GM23338 (cell line): ENCODE measurements at regions not wholly inside any gene's neighbourhood (a gene's known extent, or its start where the extent isn't known, plus 50 kb on each side); places are given as distances from the start of the nearest gene placed in this dataset.

ENCODE experiments used
- ATAC-seq: fragments of 200-7000 bp; cut with Tn5 transposase; 3 replicates; pipeline ENCODE4 v1.9.1; 2020
- DNase-seq: peaks from one replicate; pipeline ENCODE4 v3.0.0-alpha.2; 2015; ENCODE audit warnings: low spot score
- H2AFZ ChIP-seq: fragments of 200-600 bp; sonication (generic); 2 replicates; pipeline ENCODE4 v1.8.0; 2016; ENCODE audit warnings: antibody characterized with exemption, mild to moderate bottlenecking, moderate library complexity
- H3F3A ChIP-seq: fragments of 200-600 bp; sonication (generic); replicated peaks from 2 replicates; pipeline ENCODE4 v1.8.0; 2017; ENCODE audit warnings: antibody characterized with exemption, mixed run types, low read depth
- H3K27ac ChIP-seq: fragments of 200-600 bp; sonication (generic); 2 replicates; pipeline ENCODE4 v1.6.1; 2016; ENCODE audit warnings: low read depth
- H3K27me3 ChIP-seq: fragments of 200-600 bp; sonication (generic); 2 replicates; pipeline ENCODE4 v1.8.0; 2016; ENCODE audit warnings: mild to moderate bottlenecking, mixed run types, moderate library complexity; ENCODE audit not compliant: insufficient read depth
- H3K36me3 ChIP-seq: fragments of 200-600 bp; sonication (generic); 2 replicates; pipeline ENCODE4 v1.8.0; 2016; ENCODE audit warnings: mild to moderate bottlenecking; ENCODE audit not compliant: insufficient read depth
- H3K4me1 ChIP-seq: fragments of 200-600 bp; sonication (generic); 2 replicates; pipeline ENCODE4 v1.8.0; 2016; ENCODE audit warnings: mild to moderate bottlenecking, moderate library complexity; ENCODE audit not compliant: insufficient read depth
- H3K4me2 ChIP-seq: fragments of 200-600 bp; sonication (generic); 2 replicates; pipeline ENCODE4 v1.7.1; 2017; ENCODE audit warnings: mixed run types
- H3K4me3 ChIP-seq: fragments of 200-600 bp; sonication (generic); 2 replicates; pipeline ENCODE4 v1.6.1; 2016; ENCODE audit warnings: mixed run types
- H3K79me2 ChIP-seq: fragments of 200-600 bp; sonication (generic); replicated peaks from 2 replicates; pipeline ENCODE4 v1.8.0; 2017; ENCODE audit warnings: mild to moderate bottlenecking; ENCODE audit not compliant: insufficient read depth
- H3K9me2 ChIP-seq: fragments of 200-600 bp; sonication (generic); 2 replicates; pipeline ENCODE4 v1.8.0; 2017; ENCODE audit not compliant: insufficient read depth
- H4K20me1 ChIP-seq: fragments of 200-600 bp; sonication (generic); replicated peaks from 2 replicates; pipeline ENCODE4 v1.8.0; 2017; ENCODE audit warnings: mild to moderate bottlenecking; ENCODE audit not compliant: insufficient read depth
- H3K27ac Mint-ChIP-seq: 2 replicates; pipeline ENCODE4 v1.8.0; 2020; ENCODE audit warnings: inconsistent platforms, mild to moderate bottlenecking, moderate library complexity, mixed read lengths
- H3K27me3 Mint-ChIP-seq: 3 replicates; pipeline ENCODE4 v1.8.0; 2022; ENCODE audit warnings: low read depth, mild to moderate bottlenecking, moderate library complexity, mixed read lengths, inconsistent platforms; ENCODE audit not compliant: insufficient read depth, poor library complexity
- H3K36me3 Mint-ChIP-seq: 3 replicates; pipeline ENCODE4 v1.8.0; 2021; ENCODE audit warnings: low read depth, mild to moderate bottlenecking, inconsistent platforms, moderate library complexity, mixed read lengths
- H3K4me1 Mint-ChIP-seq: 3 replicates; pipeline ENCODE4 v1.8.0; 2020; ENCODE audit warnings: mild to moderate bottlenecking, inconsistent platforms, mixed read lengths
- H3K4me3 Mint-ChIP-seq: 3 replicates; pipeline ENCODE4 v1.8.0; 2021; ENCODE audit warnings: moderate library complexity, mild to moderate bottlenecking, inconsistent platforms, mixed read lengths
- H3K9me3 Mint-ChIP-seq: 3 replicates; pipeline ENCODE4 v1.8.0; 2020; ENCODE audit warnings: moderate library complexity, mild to moderate bottlenecking, inconsistent platforms, mixed read lengths
- CREB1 ChIP-seq: fragments of 250-450 bp; sonication (Bioruptor Pico); IDR thresholded peaks from 2 replicates; pipeline ENCODE4 v1.5.0; 2020; ENCODE audit warnings: low read depth, mild to moderate bottlenecking, moderate library complexity
- EZH2 ChIP-seq: fragments of 200-600 bp; sonication (generic); IDR thresholded peaks from one replicate; pipeline ENCODE4 v1.8.0; 2017; ENCODE audit warnings: antibody characterized with exemption, mild to moderate bottlenecking, low read depth; ENCODE audit not compliant: unreplicated experiment
- EZH2phosphoT487 ChIP-seq: fragments of 200-600 bp; sonication (generic); IDR thresholded peaks from one replicate; pipeline ENCODE4 v1.8.1; 2018; ENCODE audit warnings: antibody characterized with exemption; ENCODE audit not compliant: unreplicated experiment
- JUNB ChIP-seq: IDR thresholded peaks from one replicate; pipeline ENCODE4 v1.6.1; 2016; ENCODE audit warnings: antibody characterized with exemption; ENCODE audit not compliant: unreplicated experiment
- NANOG ChIP-seq: IDR thresholded peaks from 2 replicates; pipeline ENCODE4 v1.6.1; 2016; ENCODE audit warnings: antibody characterized with exemption, borderline replicate concordance
- POLR2AphosphoS5 ChIP-seq: IDR thresholded peaks from 2 replicates; pipeline ENCODE4 v1.6.1; 2016; ENCODE audit warnings: antibody characterized with exemption, low read depth
- STAT1 ChIP-seq: IDR thresholded peaks from one replicate; pipeline ENCODE4 v1.6.1; 2016; ENCODE audit warnings: antibody characterized with exemption; ENCODE audit not compliant: unreplicated experiment
- ZNF114 ChIP-seq: fragments of 250-450 bp; sonication (Bioruptor Pico); IDR thresholded peaks from 2 replicates; pipeline ENCODE4 v1.5.0; 2020; ENCODE audit warnings: mild to moderate bottlenecking, moderate library complexity
- ZNF331 ChIP-seq: fragments of 250-450 bp; sonication (Bioruptor Pico); IDR thresholded peaks from 2 replicates; pipeline ENCODE4 v1.5.0; 2020; ENCODE audit warnings: low read depth, mild to moderate bottlenecking, moderate library complexity
- TF ChIP-seq, protein P1 (sequence below): IDR thresholded peaks from one replicate; pipeline ENCODE4 v1.6.1; 2018; ENCODE audit warnings: antibody characterized with exemption; ENCODE audit not compliant: unreplicated experiment
- TF ChIP-seq, protein P2 (sequence below): IDR thresholded peaks from 2 replicates; pipeline ENCODE4 v1.6.1; 2016; ENCODE audit warnings: antibody characterized with exemption
- TF ChIP-seq, protein P3 (sequence below), 2 experiments: fragments of 200-600 bp in 1 of 2; sonication (generic) in 1 of 2; conservative IDR thresholded peaks; 2 replicates each; pipeline versions ENCODE4 v1.5.1 to v1.6.1; 2016 to 2017; ENCODE audit warnings: antibody characterized with exemption in 2 of 2, low read depth in 2 of 2, mild to moderate bottlenecking in 2 of 2, moderate library complexity in 1 of 2
- TF ChIP-seq, protein P4 (sequence below): fragments of 250-450 bp; sonication (Bioruptor Pico); IDR thresholded peaks from 2 replicates; pipeline ENCODE4 v1.5.0; 2020; ENCODE audit warnings: mild to moderate bottlenecking, moderate library complexity

DNA sequence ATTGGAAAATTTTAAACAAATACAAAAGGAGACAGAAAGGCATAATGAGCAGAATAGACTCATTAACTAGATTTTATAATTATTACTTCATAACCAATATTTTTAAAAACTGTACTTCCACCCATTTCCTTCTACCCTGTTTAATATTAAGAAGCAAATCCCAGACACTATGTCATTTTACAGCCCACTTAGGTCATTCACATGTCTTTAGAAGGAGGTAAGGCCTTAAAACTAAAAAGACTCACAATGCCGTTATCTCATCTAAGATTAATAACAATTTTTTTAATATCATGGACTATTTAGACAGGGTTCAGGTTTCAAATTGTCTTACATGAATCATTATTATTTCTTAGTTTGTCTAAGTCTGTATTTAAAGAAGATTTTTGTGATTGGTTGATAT lies 217.2 kb downstream of the NFKBIZ start:
- Histone ChIP-seq H4K20me1 (no peaks in the 10 kb centered on the region), H2AFZ (no peak overlapping the region), H3K27ac (no peak overlapping the region), H3K27me3 (no peaks in the 10 kb centered on the region), H3K79me2 (no peaks in the 10 kb centered on the region), H3K4me1 (no peaks in the 10 kb centered on the region), H3F3A (no peaks in the 10 kb centered on the region), H3K4me2 (no peak overlapping the region), H3K4me3 (no peak overlapping the region), H3K9me2 (no peaks in the 10 kb centered on the region), H3K36me3 (no peaks in the 10 kb centered on the region)
- Mint-ChIP-seq H3K27ac (no peak overlapping the region), H3K4me3 (no peak overlapping the region), H3K36me3 (peaks cover 6% of the 10 kb centered on the region; the same call in 2 of the 3 replicates), H3K9me3 (peaks cover 13% of the 10 kb centered on the region), H3K27me3 (no peaks in the 10 kb centered on the region), H3K4me1 (no peaks in the 10 kb centered on the region)
- ATAC-seq (no peak), DNase-seq (no peak)
- TF ChIP-seq, protein P1, sequence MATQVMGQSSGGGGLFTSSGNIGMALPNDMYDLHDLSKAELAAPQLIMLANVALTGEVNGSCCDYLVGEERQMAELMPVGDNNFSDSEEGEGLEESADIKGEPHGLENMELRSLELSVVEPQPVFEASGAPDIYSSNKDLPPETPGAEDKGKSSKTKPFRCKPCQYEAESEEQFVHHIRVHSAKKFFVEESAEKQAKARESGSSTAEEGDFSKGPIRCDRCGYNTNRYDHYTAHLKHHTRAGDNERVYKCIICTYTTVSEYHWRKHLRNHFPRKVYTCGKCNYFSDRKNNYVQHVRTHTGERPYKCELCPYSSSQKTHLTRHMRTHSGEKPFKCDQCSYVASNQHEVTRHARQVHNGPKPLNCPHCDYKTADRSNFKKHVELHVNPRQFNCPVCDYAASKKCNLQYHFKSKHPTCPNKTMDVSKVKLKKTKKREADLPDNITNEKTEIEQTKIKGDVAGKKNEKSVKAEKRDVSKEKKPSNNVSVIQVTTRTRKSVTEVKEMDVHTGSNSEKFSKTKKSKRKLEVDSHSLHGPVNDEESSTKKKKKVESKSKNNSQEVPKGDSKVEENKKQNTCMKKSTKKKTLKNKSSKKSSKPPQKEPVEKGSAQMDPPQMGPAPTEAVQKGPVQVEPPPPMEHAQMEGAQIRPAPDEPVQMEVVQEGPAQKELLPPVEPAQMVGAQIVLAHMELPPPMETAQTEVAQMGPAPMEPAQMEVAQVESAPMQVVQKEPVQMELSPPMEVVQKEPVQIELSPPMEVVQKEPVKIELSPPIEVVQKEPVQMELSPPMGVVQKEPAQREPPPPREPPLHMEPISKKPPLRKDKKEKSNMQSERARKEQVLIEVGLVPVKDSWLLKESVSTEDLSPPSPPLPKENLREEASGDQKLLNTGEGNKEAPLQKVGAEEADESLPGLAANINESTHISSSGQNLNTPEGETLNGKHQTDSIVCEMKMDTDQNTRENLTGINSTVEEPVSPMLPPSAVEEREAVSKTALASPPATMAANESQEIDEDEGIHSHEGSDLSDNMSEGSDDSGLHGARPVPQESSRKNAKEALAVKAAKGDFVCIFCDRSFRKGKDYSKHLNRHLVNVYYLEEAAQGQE: no peak
- TF ChIP-seq ZNF114 (CRISPR knock-in tag) (no peak), STAT1 (no peak), NANOG (no peak), ZNF331 (CRISPR knock-in tag) (no peak), EZH2phosphoT487 (no peak), CREB1 (no peak), POLR2AphosphoS5 (no peak), JUNB (no peak), EZH2 (no peak)
- TF ChIP-seq, protein P2, sequence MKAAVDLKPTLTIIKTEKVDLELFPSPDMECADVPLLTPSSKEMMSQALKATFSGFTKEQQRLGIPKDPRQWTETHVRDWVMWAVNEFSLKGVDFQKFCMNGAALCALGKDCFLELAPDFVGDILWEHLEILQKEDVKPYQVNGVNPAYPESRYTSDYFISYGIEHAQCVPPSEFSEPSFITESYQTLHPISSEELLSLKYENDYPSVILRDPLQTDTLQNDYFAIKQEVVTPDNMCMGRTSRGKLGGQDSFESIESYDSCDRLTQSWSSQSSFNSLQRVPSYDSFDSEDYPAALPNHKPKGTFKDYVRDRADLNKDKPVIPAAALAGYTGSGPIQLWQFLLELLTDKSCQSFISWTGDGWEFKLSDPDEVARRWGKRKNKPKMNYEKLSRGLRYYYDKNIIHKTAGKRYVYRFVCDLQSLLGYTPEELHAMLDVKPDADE: no peak
- TF ChIP-seq, protein P3, sequence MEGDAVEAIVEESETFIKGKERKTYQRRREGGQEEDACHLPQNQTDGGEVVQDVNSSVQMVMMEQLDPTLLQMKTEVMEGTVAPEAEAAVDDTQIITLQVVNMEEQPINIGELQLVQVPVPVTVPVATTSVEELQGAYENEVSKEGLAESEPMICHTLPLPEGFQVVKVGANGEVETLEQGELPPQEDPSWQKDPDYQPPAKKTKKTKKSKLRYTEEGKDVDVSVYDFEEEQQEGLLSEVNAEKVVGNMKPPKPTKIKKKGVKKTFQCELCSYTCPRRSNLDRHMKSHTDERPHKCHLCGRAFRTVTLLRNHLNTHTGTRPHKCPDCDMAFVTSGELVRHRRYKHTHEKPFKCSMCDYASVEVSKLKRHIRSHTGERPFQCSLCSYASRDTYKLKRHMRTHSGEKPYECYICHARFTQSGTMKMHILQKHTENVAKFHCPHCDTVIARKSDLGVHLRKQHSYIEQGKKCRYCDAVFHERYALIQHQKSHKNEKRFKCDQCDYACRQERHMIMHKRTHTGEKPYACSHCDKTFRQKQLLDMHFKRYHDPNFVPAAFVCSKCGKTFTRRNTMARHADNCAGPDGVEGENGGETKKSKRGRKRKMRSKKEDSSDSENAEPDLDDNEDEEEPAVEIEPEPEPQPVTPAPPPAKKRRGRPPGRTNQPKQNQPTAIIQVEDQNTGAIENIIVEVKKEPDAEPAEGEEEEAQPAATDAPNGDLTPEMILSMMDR (conservative IDR thresholded peaks at IDR 0.05; ENCODE audit: low read depth in 2 of 2): no peak
- TF ChIP-seq, protein P4, sequence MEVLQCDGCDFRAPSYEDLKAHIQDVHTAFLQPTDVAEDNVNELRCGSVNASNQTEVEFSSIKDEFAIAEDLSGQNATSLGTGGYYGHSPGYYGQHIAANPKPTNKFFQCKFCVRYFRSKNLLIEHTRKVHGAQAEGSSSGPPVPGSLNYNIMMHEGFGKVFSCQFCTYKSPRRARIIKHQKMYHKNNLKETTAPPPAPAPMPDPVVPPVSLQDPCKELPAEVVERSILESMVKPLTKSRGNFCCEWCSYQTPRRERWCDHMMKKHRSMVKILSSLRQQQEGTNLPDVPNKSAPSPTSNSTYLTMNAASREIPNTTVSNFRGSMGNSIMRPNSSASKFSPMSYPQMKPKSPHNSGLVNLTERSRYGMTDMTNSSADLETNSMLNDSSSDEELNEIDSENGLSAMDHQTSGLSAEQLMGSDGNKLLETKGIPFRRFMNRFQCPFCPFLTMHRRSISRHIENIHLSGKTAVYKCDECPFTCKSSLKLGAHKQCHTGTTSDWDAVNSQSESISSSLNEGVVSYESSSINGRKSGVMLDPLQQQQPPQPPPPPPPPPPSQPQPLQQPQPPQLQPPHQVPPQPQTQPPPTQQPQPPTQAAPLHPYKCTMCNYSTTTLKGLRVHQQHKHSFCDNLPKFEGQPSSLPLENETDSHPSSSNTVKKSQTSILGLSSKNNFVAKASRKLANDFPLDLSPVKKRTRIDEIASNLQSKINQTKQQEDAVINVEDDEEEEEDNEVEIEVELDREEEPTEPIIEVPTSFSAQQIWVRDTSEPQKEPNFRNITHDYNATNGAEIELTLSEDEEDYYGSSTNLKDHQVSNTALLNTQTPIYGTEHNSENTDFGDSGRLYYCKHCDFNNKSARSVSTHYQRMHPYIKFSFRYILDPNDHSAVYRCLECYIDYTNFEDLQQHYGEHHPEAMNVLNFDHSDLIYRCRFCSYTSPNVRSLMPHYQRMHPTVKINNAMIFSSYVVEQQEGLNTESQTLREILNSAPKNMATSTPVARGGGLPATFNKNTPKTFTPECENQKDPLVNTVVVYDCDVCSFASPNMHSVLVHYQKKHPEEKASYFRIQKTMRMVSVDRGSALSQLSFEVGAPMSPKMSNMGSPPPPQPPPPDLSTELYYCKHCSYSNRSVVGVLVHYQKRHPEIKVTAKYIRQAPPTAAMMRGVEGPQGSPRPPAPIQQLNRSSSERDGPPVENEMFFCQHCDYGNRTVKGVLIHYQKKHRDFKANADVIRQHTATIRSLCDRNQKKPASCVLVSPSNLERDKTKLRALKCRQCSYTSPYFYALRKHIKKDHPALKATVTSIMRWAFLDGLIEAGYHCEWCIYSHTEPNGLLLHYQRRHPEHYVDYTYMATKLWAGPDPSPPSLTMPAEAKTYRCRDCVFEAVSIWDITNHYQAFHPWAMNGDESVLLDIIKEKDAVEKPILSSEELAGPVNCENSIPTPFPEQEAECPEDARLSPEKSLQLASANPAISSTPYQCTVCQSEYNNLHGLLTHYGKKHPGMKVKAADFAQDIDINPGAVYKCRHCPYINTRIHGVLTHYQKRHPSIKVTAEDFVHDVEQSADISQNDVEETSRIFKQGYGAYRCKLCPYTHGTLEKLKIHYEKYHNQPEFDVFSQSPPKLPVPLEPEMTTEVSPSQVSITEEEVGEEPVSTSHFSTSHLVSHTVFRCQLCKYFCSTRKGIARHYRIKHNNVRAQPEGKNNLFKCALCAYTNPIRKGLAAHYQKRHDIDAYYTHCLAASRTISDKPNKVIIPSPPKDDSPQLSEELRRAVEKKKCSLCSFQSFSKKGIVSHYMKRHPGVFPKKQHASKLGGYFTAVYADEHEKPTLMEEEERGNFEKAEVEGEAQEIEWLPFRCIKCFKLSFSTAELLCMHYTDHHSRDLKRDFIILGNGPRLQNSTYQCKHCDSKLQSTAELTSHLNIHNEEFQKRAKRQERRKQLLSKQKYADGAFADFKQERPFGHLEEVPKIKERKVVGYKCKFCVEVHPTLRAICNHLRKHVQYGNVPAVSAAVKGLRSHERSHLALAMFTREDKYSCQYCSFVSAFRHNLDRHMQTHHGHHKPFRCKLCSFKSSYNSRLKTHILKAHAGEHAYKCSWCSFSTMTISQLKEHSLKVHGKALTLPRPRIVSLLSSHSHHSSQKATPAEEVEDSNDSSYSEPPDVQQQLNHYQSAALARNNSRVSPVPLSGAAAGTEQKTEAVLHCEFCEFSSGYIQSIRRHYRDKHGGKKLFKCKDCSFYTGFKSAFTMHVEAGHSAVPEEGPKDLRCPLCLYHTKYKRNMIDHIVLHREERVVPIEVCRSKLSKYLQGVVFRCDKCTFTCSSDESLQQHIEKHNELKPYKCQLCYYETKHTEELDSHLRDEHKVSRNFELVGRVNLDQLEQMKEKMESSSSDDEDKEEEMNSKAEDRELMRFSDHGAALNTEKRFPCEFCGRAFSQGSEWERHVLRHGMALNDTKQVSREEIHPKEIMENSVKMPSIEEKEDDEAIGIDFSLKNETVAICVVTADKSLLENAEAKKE (CRISPR knock-in tag): no peak
